AG10803 (cell line): ENCODE measurements at regions not wholly inside any gene's neighbourhood (a gene's known extent, or its start where the extent isn't known, plus 50 kb on each side); places are given as distances from the start of the nearest gene placed in this dataset.

ENCODE experiments used
- DNase-seq: peaks from one replicate; pipeline ENCODE4 v3.0.0; 2010; ENCODE audit warnings: low read depth
- H3K4me3 ChIP-seq: 2 replicates; pipeline ENCODE4 v1.5.1; 2011; ENCODE audit warnings: mild to moderate bottlenecking, low read length, control low read depth
- CTCF ChIP-seq: conservative IDR thresholded peaks from 2 replicates; pipeline ENCODE4 v1.5.1; 2011; ENCODE audit warnings: mild to moderate bottlenecking, low read length, control low read depth, inconsistent platforms

- no peak for TF ChIP-seq CTCF
- no peak overlapping the region for H3K4me3 ChIP-seq
- peak; percentile 91 for DNase-seq
Observed at GRCh38 chr6:44662461-44663121, 275.1 kb downstream of the CDC5L start.

- DNase-seq: no peak
- no peak overlapping the region for H3K4me3 ChIP-seq
- TF ChIP-seq CTCF: no peak
Observed at GRCh38 chr6:44663860-44664634, 276.5 kb downstream of the CDC5L start.

GRCh38 chr6:44664716-44665115 is 277.2 kb downstream of the CDC5L start:
- DNase-seq: peak; percentile 53
- no peak for TF ChIP-seq CTCF
- H3K4me3 ChIP-seq: no peak overlapping the region

GRCh38 chr6:44665143-44665542 is 277.6 kb downstream of the CDC5L start:
- no peak for TF ChIP-seq CTCF
- H3K4me3 ChIP-seq: no peak overlapping the region
- no peak for DNase-seq

- DNase-seq: no peak
- no peak overlapping the region for H3K4me3 ChIP-seq
- TF ChIP-seq CTCF: no peak
Observed at GRCh38 chr6:44665683-44666082, 278.2 kb downstream of the CDC5L start.

GRCh38 chr6:44666324-44666723 is 278.8 kb downstream of the CDC5L start:
- no peak overlapping the region for H3K4me3 ChIP-seq
- no peak for DNase-seq
- no peak for TF ChIP-seq CTCF

- TF ChIP-seq CTCF: no peak
- no peak overlapping the region for H3K4me3 ChIP-seq
- DNase-seq: peak; percentile 98
Observed at GRCh38 chr6:44667226-44667625, 279.7 kb downstream of the CDC5L start.
